ENCODE measurements at regions not wholly inside any gene's neighbourhood (a gene's known extent, or its start where the extent isn't known, plus 50 kb on each side); places are given as distances from the start of the nearest gene placed in this dataset.

- Histone ChIP-seq H3K79me1 (ENCODE audit: low read depth in 1 of 2, low read length in 2 of 2) (no peaks in the 10 kb centered on the region), H3K23ac (ENCODE audit: low read depth, low read length) (no peak overlapping the region), H2BK20ac (ENCODE audit: low read depth, low read length) (no peak overlapping the region), H3K56ac (ENCODE audit: extremely low read depth, insufficient read depth, low read length) (no peak overlapping the region), H3K9me1 (ENCODE audit: insufficient read depth, low read length) (peaks cover 4% of the 10 kb centered on the region), H3K27ac (ENCODE audit: insufficient read depth, low read length) (no peak overlapping the region), H3K14ac (replicated peaks; ENCODE audit: low read depth, low read length) (0 out of 2 replicates have a peak overlapping the region, but pooled peaks have one; percentile 25), H3K4ac (ENCODE audit: low read depth, low read length) (0 out of 2 replicates have a peak overlapping the region, but pooled peaks have one; percentile 35), H4K5ac (ENCODE audit: low read depth, low read length) (no peak overlapping the region; the same call in 1 of the 2 replicates), H2BK15ac (ENCODE audit: low read depth, low read length) (no peak overlapping the region), H3K4me3 (ENCODE audit: insufficient read depth, low read depth, low read length) (no peak overlapping the region), H3K27me3 (ENCODE audit: control insufficient read depth, insufficient read depth, low read length) (no peaks in the 10 kb centered on the region; the same call in 1 of the 2 replicates), H2AFZ (replicated peaks; ENCODE audit: low read length, poor library complexity) (peak overlapping the region; percentile 44), H2AK9ac (replicated peaks; ENCODE audit: low read depth, low read length, poor library complexity) (peak overlapping the region; percentile 29), H3K4me2 (ENCODE audit: low read depth, low read length) (no peak overlapping the region; the same call in 1 of the 2 replicates), H3K18ac (ENCODE audit: low read depth, low read length) (peak overlapping the region; percentile 16; the same call in 1 of the 2 replicates), H2AK5ac (ENCODE audit: low read depth, low read length) (peak overlapping the region; percentile 7), H3K4me1 (ENCODE audit: control insufficient read depth, insufficient read depth, low read length) (peaks cover 9% of the 10 kb centered on the region), H4K8ac (ENCODE audit: low read depth in 2 of 2, low read length in 2 of 2) (no peak overlapping the region; a peak in 1 of 4 replicates), H2BK120ac (ENCODE audit: low read depth, low read length) (no peak overlapping the region), H3K9ac (ENCODE audit: low read depth, low read length) (no peak overlapping the region), H3K36me3 (ENCODE audit: control insufficient read depth, insufficient read depth, low read length) (no peaks in the 10 kb centered on the region), H3K9me3 (ENCODE audit: control insufficient read depth, insufficient read depth, low read length) (no peaks in the 10 kb centered on the region), H2BK5ac (ENCODE audit: low read depth, low read length, poor library complexity, severe bottlenecking) (no peak overlapping the region), H4K20me1 (ENCODE audit: insufficient read depth, low read length) (no peaks in the 10 kb centered on the region), H4K91ac (ENCODE audit: insufficient read depth, low read depth, low read length) (0 out of 2 replicates have a peak overlapping the region, but pooled peaks have one; percentile 23)
- DNase-seq: peak; percentile 75
- peak; percentile 46 for TF ChIP-seq CEBPB (IDR thresholded peaks at IDR 0.05; ENCODE audit: low read depth, low read length)
- no peak for TF ChIP-seq USF2 (IDR thresholded peaks at IDR 0.05; ENCODE audit: low read depth, low read length)
- dilution Hi-C loops (cut with HindIII; ENCODE audit: low sequenced_read_pairs, unreplicated experiment) (no loop called here), intact Hi-C loops (cut with micrococcal nuclease) (no loop called here), in situ Hi-C loops (cut with MboI; ENCODE audit: low sequenced_read_pairs) (no loop called here)
- 0% methylated on average over 1 of the region's 17 CpGs; no CpG with 5 or more reads in 1 of the 2 experiments for WGBS, 2 experiments (ENCODE audit: extremely low coverage in 2 of 2, insufficient read length in 1 of 2)
- no TSS peak for BruUV-seq (replicated peaks)
- ChIA-PET POLR2A (ENCODE audit: unreplicated experiment) (no interaction called here), CTCF (no interaction called here)
- peak; percentile 55 for ATAC-seq (ENCODE audit: low read depth)
Observed at GRCh38 chr10:31618541-31619291, 299.7 kb downstream of the ZEB1 start.
